ENCODE measurements at regions not wholly inside any gene's neighbourhood (a gene's known extent, or its start where the extent isn't known, plus 50 kb on each side); places are given as distances from the start of the nearest gene placed in this dataset.

GRCh38 chr11:129544691-129545090 is 169.0 kb downstream of the BARX2 start:
- no peak for TF ChIP-seq EZH2 (IDR thresholded peaks at IDR 0.05; ENCODE audit: borderline replicate concordance, insufficient read depth, low read depth, low read length, poor library complexity, severe bottlenecking)
- no peak for TF ChIP-seq CTCF (IDR thresholded peaks at IDR 0.05)

Measured in B cell (primary cell).